ENCODE measurements at regions not wholly inside any gene's neighbourhood (a gene's known extent, or its start where the extent isn't known, plus 50 kb on each side); places are given as distances from the start of the nearest gene placed in this dataset.

- Histone ChIP-seq H3K27me3 (no peaks in the 10 kb centered on the region), H4K20me1 (ENCODE audit: low read depth) (no peaks in the 10 kb centered on the region), H3K4me1 (no peaks in the 10 kb centered on the region), H3K27ac (no peak overlapping the region), H2AFZ (replicated peaks) (no peak overlapping the region), H3K9ac (no peak overlapping the region), H3K9me3 (ENCODE audit: low read depth) (no peaks in the 10 kb centered on the region), H3K4me2 (no peak overlapping the region), H3K79me2 (ENCODE audit: low read depth) (no peaks in the 10 kb centered on the region), H3K36me3 (no peaks in the 10 kb centered on the region), H3K4me3 (no peak overlapping the region), H3F3A (ENCODE audit: low read depth) (no peaks in the 10 kb centered on the region)
- H3K27me3 Mint-ChIP-seq (ENCODE audit: insufficient read depth, low read depth), result no peaks in the 10 kb centered on the region
- H3K9me3 Mint-ChIP-seq, result peaks cover 3% of the 10 kb centered on the region
- H3K36me3 Mint-ChIP-seq, result no peaks in the 10 kb centered on the region
- no peak overlapping the region for H3K4me3 Mint-ChIP-seq
- TF ChIP-seq CTCF (IDR thresholded peaks at IDR 0.05) (no peak), EZH2 (IDR thresholded peaks at IDR 0.05) (no peak), EZH2phosphoT487 (IDR thresholded peaks at IDR 0.05) (no peak)
- no peak overlapping the region for H3K27ac Mint-ChIP-seq
- H3K4me1 Mint-ChIP-seq, result no peaks in the 10 kb centered on the region
- no peak for DNase-seq (ENCODE audit: low spot score)
These were observed 1458.0 kb downstream of the NCAM2 start for GRCh38 chr21:22456241-22456640.

DNA sequence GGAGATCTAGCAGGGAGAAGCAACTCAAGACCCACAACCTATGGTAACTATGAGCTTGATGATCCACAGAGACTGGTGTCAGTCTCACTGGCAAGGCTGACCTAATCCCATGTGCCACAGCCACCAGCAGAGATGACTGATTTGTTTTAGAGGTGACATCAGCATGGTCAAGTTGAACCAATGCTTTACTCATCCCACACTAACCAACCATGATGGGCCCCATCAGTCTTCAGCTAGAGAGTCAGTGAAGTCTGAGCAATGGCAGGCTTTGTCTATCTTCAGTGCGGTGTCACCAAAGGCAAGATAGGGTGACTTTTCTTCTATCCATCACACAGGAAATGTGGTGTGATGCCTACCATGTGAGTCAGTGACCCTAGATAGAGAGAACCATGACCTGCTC is 1470.7 kb downstream of the NCAM2 start:
- Histone ChIP-seq H3K4me2 (no peak overlapping the region), H3K36me3 (no peaks in the 10 kb centered on the region), H3F3A (ENCODE audit: low read depth) (no peaks in the 10 kb centered on the region), H3K9me3 (ENCODE audit: low read depth) (no peaks in the 10 kb centered on the region), H4K20me1 (ENCODE audit: low read depth) (no peaks in the 10 kb centered on the region), H3K4me1 (no peaks in the 10 kb centered on the region), H3K79me2 (ENCODE audit: low read depth) (no peaks in the 10 kb centered on the region), H3K27me3 (no peaks in the 10 kb centered on the region), H3K9ac (no peak overlapping the region), H2AFZ (replicated peaks) (no peak overlapping the region), H3K27ac (no peak overlapping the region), H3K4me3 (no peak overlapping the region)
- no peak for DNase-seq (ENCODE audit: low spot score)
- H3K4me3 Mint-ChIP-seq, result no peak overlapping the region
- no peaks in the 10 kb centered on the region for H3K4me1 Mint-ChIP-seq
- no peaks in the 10 kb centered on the region for H3K27me3 Mint-ChIP-seq (ENCODE audit: insufficient read depth, low read depth)
- peaks cover 3% of the 10 kb centered on the region for H3K9me3 Mint-ChIP-seq
- H3K27ac Mint-ChIP-seq, result no peak overlapping the region
- no peak for TF ChIP-seq EZH2phosphoT487 (IDR thresholded peaks at IDR 0.05)
- no peak for TF ChIP-seq EZH2 (IDR thresholded peaks at IDR 0.05)
- no peak for TF ChIP-seq CTCF (IDR thresholded peaks at IDR 0.05)
- H3K36me3 Mint-ChIP-seq, result no peaks in the 10 kb centered on the region

DNA sequence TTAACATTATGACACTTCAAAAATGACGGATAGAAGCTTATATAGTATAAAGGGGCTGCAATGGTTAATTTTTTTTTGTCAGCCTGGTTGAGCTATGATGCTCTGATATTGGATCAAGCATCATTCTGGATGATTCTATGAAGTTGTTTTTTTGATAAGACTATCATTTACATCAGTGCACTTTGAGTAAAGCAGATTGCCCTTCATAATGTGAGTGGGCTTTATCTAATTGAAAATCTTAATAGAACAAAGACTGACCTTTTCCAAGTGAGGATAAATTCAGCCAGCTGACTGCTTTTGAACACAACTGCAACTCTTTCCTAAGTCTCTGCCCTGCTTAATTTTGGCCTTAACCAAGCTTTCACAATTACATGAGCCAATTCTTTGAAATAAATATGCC is 1476.2 kb downstream of the NCAM2 start:
- Mint-ChIP-seq H3K36me3 (no peaks in the 10 kb centered on the region), H3K27ac (no peak overlapping the region), H3K27me3 (ENCODE audit: insufficient read depth, low read depth) (peaks cover 2% of the 10 kb centered on the region), H3K4me3 (no peak overlapping the region), H3K9me3 (peaks cover 3% of the 10 kb centered on the region), H3K4me1 (no peaks in the 10 kb centered on the region)
- H3K27me3 ChIP-seq, result no peaks in the 10 kb centered on the region
- H3K4me3 ChIP-seq, result no peak overlapping the region
- no peak overlapping the region for H3K27ac ChIP-seq
- no peaks in the 10 kb centered on the region for H3K79me2 ChIP-seq (ENCODE audit: low read depth)
- no peaks in the 10 kb centered on the region for H3K36me3 ChIP-seq
- no peaks in the 10 kb centered on the region for H3F3A ChIP-seq (ENCODE audit: low read depth)
- no peak overlapping the region for H2AFZ ChIP-seq (replicated peaks)
- H3K4me1 ChIP-seq, result no peaks in the 10 kb centered on the region
- DNase-seq (ENCODE audit: low spot score), result no peak
- H4K20me1 ChIP-seq (ENCODE audit: low read depth), result no peaks in the 10 kb centered on the region
- H3K9me3 ChIP-seq (ENCODE audit: low read depth), result no peaks in the 10 kb centered on the region
- H3K4me2 ChIP-seq, result no peak overlapping the region
- TF ChIP-seq CTCF (IDR thresholded peaks at IDR 0.05) (no peak), EZH2 (IDR thresholded peaks at IDR 0.05) (no peak), EZH2phosphoT487 (IDR thresholded peaks at IDR 0.05) (no peak)
- H3K9ac ChIP-seq, result no peak overlapping the region

DNA sequence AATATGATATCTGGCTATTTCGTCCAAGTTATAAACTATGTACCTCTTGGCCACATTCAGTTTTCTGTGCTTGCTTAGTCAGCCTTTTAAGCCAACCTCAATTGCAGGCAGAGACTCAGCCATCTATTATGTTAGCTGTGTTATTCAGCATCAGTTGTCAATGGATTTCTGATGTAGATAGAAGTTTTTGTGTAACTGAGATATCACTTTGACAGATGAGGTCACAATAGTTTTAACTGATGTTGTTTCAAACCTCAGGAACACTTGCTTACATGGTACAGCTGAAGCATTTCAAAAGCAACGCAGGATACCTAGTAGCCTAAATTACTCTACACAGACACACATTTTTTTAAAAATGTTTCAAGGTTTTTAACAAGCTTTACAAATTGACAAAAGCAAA is 1478.0 kb downstream of the NCAM2 start:
- Histone ChIP-seq H3K9ac (no peak overlapping the region), H3K4me3 (no peak overlapping the region), H3F3A (ENCODE audit: low read depth) (no peaks in the 10 kb centered on the region), H2AFZ (replicated peaks) (no peak overlapping the region), H3K79me2 (ENCODE audit: low read depth) (no peaks in the 10 kb centered on the region), H3K4me2 (no peak overlapping the region), H3K27me3 (no peaks in the 10 kb centered on the region), H3K9me3 (ENCODE audit: low read depth) (no peaks in the 10 kb centered on the region), H4K20me1 (ENCODE audit: low read depth) (no peaks in the 10 kb centered on the region), H3K36me3 (no peaks in the 10 kb centered on the region), H3K27ac (no peak overlapping the region), H3K4me1 (no peaks in the 10 kb centered on the region)
- H3K27ac Mint-ChIP-seq, result no peak overlapping the region
- H3K36me3 Mint-ChIP-seq, result no peaks in the 10 kb centered on the region
- peaks cover 8% of the 10 kb centered on the region for H3K9me3 Mint-ChIP-seq
- TF ChIP-seq EZH2phosphoT487 (IDR thresholded peaks at IDR 0.05) (no peak), EZH2 (IDR thresholded peaks at IDR 0.05) (no peak), CTCF (IDR thresholded peaks at IDR 0.05) (no peak)
- H3K4me1 Mint-ChIP-seq, result no peaks in the 10 kb centered on the region
- H3K4me3 Mint-ChIP-seq, result no peak overlapping the region
- DNase-seq (ENCODE audit: low spot score), result no peak
- H3K27me3 Mint-ChIP-seq (ENCODE audit: insufficient read depth, low read depth), result peaks cover 2% of the 10 kb centered on the region

Data from neural progenitor cell (in vitro differentiated cells).